HCT116 (cell line): ENCODE measurements at regions not wholly inside any gene's neighbourhood (a gene's known extent, or its start where the extent isn't known, plus 50 kb on each side); places are given as distances from the start of the nearest gene placed in this dataset.

Source experiments
- ATAC-seq: fragments of 200-7000 bp; cut with Tn5 transposase; 2 replicates; pipeline ENCODE4 v1.9.1; 2020; ENCODE audit warnings: mild to moderate bottlenecking, moderate library complexity
- BruUV-seq: library from RNA; stranded (reverse); fragments of 400-500 nt; replicated peaks from 2 replicates; lab custom pipeline; 2021; lab: Mats Ljungman, UMichigan
- CTCF ChIA-PET: fragments of 300-600 bp; sonication (Branson Sonifier 250); formaldehyde crosslinking; loops from one replicate; lab custom pipeline; 2021; ENCODE audit warnings: antibody characterized with exemption; lab: Charles Lee
- POLR2A ChIA-PET: fragments of 300-600, 350-600 bp; sonication (Branson Sonifier 250); formaldehyde crosslinking; loops from one replicate; lab custom pipeline; 2021; ENCODE audit warnings: antibody characterized with exemption; lab: Charles Lee
- RAD21 ChIA-PET, 2 experiments: fragments of 300-600 bp; sonication (Branson Sonifier 250); formaldehyde crosslinking; loops; one replicate each; lab custom pipeline; 2023; ENCODE audit warnings: low total read pairs in 2 of 2; ENCODE audit not compliant: uncharacterized antibody in 2 of 2, unreplicated experiment in 2 of 2, low non-redundant PET in 1 of 2; lab: Charles Lee
- DNase-seq: peaks from one replicate; pipeline ENCODE4 v3.0.0-alpha.2; 2010; ENCODE audit warnings: low read depth, low spot score
- H2AFZ ChIP-seq: fragments of 200-600 bp; shearing (Covaris generic), sonication (generic); 2 replicates; pipeline ENCODE4 v1.6.1; 2017; ENCODE audit warnings: low read depth, mixed run types, mixed read lengths, antibody characterized with exemption, low read length; ENCODE audit not compliant: poor library complexity, severe bottlenecking
- H3K27ac ChIP-seq: 2 replicates; pipeline ENCODE4 v1.5.1; 2012; ENCODE audit warnings: low read depth, low read length
- H3K27me3 ChIP-seq: fragments of 200-600 bp; sonication (generic); 2 replicates; pipeline ENCODE4 v1.6.1; 2016; ENCODE audit warnings: mixed run types, low read length, mixed read lengths; ENCODE audit not compliant: insufficient read depth
- H3K36me3 ChIP-seq, 2 experiments: fragments of 200-500 bp in 1 of 2; fragments of 200-600 bp in 1 of 2; sonication (Bioruptor generic) in 1 of 2; sonication (generic) in 1 of 2; 2 replicates each; pipeline versions ENCODE4 v1.5.1 to v1.6.1; 2014 to 2016; ENCODE audit warnings: low read length in 2 of 2, inconsistent platforms in 1 of 2, mixed read lengths in 1 of 2, mixed run types in 1 of 2; ENCODE audit not compliant: insufficient read depth in 2 of 2, control insufficient read depth in 1 of 2
- H3K4me1 ChIP-seq, 2 experiments: fragments of 200-600 bp in 1 of 2; sonication (generic) in 1 of 2; 2 replicates each; pipeline versions ENCODE4 v1.5.1 to v1.6.1; 2012 to 2017; ENCODE audit warnings: low read length in 2 of 2, inconsistent platforms in 1 of 2, mild to moderate bottlenecking in 1 of 2, mixed read lengths in 1 of 2, mixed run types in 1 of 2, moderate library complexity in 1 of 2; ENCODE audit not compliant: insufficient read depth in 2 of 2, control insufficient read depth in 1 of 2
- H3K4me2 ChIP-seq: fragments of 200-600 bp; sonication (generic); 2 replicates; pipeline ENCODE4 v1.6.1; 2017; ENCODE audit warnings: mixed run types, low read length, mixed read lengths
- H3K4me3 ChIP-seq, 2 experiments: fragments of 200-600 bp in 1 of 2; sonication (generic) in 1 of 2; replicated peaks in 1 of 2; 2 replicates each; pipeline ENCODE4 v1.5.1; 2011 to 2016; ENCODE audit warnings: low read length in 2 of 2, control low read depth in 1 of 2, low read depth in 1 of 2, mild to moderate bottlenecking in 1 of 2, mixed read lengths in 1 of 2, mixed run types in 1 of 2
- H3K79me2 ChIP-seq: fragments of 200-600 bp; sonication (generic); 2 replicates; pipeline ENCODE4 v1.6.1; 2017; ENCODE audit warnings: mild to moderate bottlenecking, mixed run types, low read length, moderate library complexity, mixed read lengths; ENCODE audit not compliant: insufficient read depth
- H3K9ac ChIP-seq: fragments of 200-600 bp; sonication (generic); 2 replicates; pipeline ENCODE4 v1.6.1; 2016; ENCODE audit warnings: low read length, mixed read lengths
- H3K9me2 ChIP-seq: fragments of 200-600 bp; sonication (generic), shearing (Covaris generic); 2 replicates; pipeline ENCODE4 v1.6.1; 2017; ENCODE audit warnings: mixed run types, mild to moderate bottlenecking, moderate library complexity; ENCODE audit not compliant: insufficient read depth
- H3K9me3 ChIP-seq, 2 experiments: fragments of 200-500 bp in 1 of 2; fragments of 200-600 bp in 1 of 2; sonication (Bioruptor generic) in 1 of 2; sonication (generic) in 1 of 2; 2 replicates each; pipeline ENCODE4 v1.6.1; 2014 to 2017; ENCODE audit warnings: low read length in 2 of 2, mixed read lengths in 2 of 2, inconsistent platforms in 1 of 2, low read depth in 1 of 2, mild to moderate bottlenecking in 1 of 2, mixed run types in 1 of 2, moderate library complexity in 1 of 2; ENCODE audit not compliant: control insufficient read depth in 1 of 2, insufficient read depth in 1 of 2
- H4K20me1 ChIP-seq: fragments of 200-600 bp; sonication (generic), shearing (Covaris generic); 2 replicates; pipeline ENCODE4 v1.6.1; 2017; ENCODE audit warnings: mixed run types, mild to moderate bottlenecking, moderate library complexity; ENCODE audit not compliant: insufficient read depth
- EZH2phosphoT487 ChIP-seq: fragments of 200-600 bp; IDR thresholded peaks from 2 replicates; pipeline ENCODE4 v1.6.1; 2018; ENCODE audit warnings: antibody characterized with exemption, borderline replicate concordance
- FOSL1 ChIP-seq: IDR thresholded peaks from 2 replicates; pipeline ENCODE4 v1.6.1; 2012; ENCODE audit warnings: low read depth
- POLR2AphosphoS5 ChIP-seq: IDR thresholded peaks from 2 replicates; pipeline ENCODE4 v1.6.1; 2011; ENCODE audit warnings: mild to moderate bottlenecking, low read depth, low read length, moderate library complexity
- RAD21 ChIP-seq: IDR thresholded peaks from 2 replicates; pipeline ENCODE4 v1.6.1; 2012; ENCODE audit warnings: low read depth, mild to moderate bottlenecking
- SIN3A ChIP-seq: IDR thresholded peaks from 2 replicates; pipeline ENCODE4 v1.6.1; 2012; ENCODE audit warnings: low read depth
- TCF7L2 ChIP-seq: IDR thresholded peaks from 2 replicates; pipeline ENCODE4 v1.7.0; 2011; ENCODE audit warnings: borderline replicate concordance, inconsistent platforms; ENCODE audit not compliant: insufficient read depth, insufficient read length; ENCODE audit errors: extremely low read depth
- YY1 ChIP-seq: IDR thresholded peaks from 2 replicates; pipeline ENCODE4 v1.6.1; 2011; ENCODE audit warnings: low read length, low read depth, moderate library complexity, mild to moderate bottlenecking; ENCODE audit not compliant: insufficient replicate concordance; ENCODE audit errors: extremely low read depth
- ZBTB33 ChIP-seq: IDR thresholded peaks from 2 replicates; pipeline ENCODE4 v1.6.1; 2011; ENCODE audit warnings: mild to moderate bottlenecking, low read length, moderate library complexity; ENCODE audit not compliant: insufficient replicate concordance; ENCODE audit errors: extremely low read depth
- intact Hi-C: fragments of 100-400 bp; cut with micrococcal nuclease; formaldehyde crosslinking; loops from 2 replicates; pipeline ENCODE4 v1.10.0; 2022
- TF ChIP-seq, protein P1 (sequence below), 3 experiments: fragments of 200-600 bp in 1 of 3; sonication (generic) in 1 of 3; IDR thresholded peaks in 2 of 3; conservative IDR thresholded peaks in 1 of 3; 2 replicates each; pipeline ENCODE4 v1.5.1; 2012 to 2017; ENCODE audit warnings: low read depth in 2 of 3, low read length in 2 of 3, antibody characterized with exemption in 1 of 3, borderline replicate concordance in 1 of 3, control low read depth in 1 of 3, mild to moderate bottlenecking in 1 of 3, mixed read lengths in 1 of 3, mixed run types in 1 of 3, moderate library complexity in 1 of 3; ENCODE audit not compliant: insufficient read depth in 1 of 3
- TF ChIP-seq, protein P2 (sequence below): IDR thresholded peaks from 2 replicates; pipeline ENCODE4 v1.6.1; 2012; ENCODE audit warnings: low read depth

DNA sequence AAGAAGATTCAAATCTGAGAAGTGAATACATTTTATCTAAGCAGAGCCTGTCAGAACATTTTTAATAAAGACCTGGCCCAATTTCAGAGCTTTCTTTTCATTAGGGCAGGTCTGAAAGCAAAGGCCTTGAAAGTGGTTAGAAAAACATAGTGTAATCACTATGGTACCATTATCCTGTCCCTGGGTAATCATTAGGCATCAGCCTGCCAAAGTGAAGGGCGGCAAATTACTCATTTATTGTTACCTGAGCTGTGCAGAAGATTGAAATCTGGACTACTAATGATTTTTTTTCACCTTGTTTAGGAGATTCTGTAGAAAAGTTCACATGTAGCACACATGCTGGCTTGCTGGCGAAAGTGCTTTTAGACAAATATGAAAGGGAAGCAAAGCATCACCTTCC lies 92.6 kb upstream of the PRKD1 start:
- TF ChIP-seq ZBTB33 (no peak), EZH2phosphoT487 (no peak), SIN3A (no peak), TCF7L2 (no peak), FOSL1 (no peak), RAD21 (no peak), YY1 (no peak), POLR2AphosphoS5 (no peak)
- TF ChIP-seq, protein P1, sequence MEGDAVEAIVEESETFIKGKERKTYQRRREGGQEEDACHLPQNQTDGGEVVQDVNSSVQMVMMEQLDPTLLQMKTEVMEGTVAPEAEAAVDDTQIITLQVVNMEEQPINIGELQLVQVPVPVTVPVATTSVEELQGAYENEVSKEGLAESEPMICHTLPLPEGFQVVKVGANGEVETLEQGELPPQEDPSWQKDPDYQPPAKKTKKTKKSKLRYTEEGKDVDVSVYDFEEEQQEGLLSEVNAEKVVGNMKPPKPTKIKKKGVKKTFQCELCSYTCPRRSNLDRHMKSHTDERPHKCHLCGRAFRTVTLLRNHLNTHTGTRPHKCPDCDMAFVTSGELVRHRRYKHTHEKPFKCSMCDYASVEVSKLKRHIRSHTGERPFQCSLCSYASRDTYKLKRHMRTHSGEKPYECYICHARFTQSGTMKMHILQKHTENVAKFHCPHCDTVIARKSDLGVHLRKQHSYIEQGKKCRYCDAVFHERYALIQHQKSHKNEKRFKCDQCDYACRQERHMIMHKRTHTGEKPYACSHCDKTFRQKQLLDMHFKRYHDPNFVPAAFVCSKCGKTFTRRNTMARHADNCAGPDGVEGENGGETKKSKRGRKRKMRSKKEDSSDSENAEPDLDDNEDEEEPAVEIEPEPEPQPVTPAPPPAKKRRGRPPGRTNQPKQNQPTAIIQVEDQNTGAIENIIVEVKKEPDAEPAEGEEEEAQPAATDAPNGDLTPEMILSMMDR (IDR thresholded peaks at IDR 0.05 in 2 of 3, conservative IDR thresholded peaks at IDR 0.05 in 1 of 3; ENCODE audit: borderline replicate concordance in 1 of 3, insufficient read depth in 1 of 3, low read depth in 2 of 3, low read length in 2 of 3), result no peak
- TF ChIP-seq, protein P2, sequence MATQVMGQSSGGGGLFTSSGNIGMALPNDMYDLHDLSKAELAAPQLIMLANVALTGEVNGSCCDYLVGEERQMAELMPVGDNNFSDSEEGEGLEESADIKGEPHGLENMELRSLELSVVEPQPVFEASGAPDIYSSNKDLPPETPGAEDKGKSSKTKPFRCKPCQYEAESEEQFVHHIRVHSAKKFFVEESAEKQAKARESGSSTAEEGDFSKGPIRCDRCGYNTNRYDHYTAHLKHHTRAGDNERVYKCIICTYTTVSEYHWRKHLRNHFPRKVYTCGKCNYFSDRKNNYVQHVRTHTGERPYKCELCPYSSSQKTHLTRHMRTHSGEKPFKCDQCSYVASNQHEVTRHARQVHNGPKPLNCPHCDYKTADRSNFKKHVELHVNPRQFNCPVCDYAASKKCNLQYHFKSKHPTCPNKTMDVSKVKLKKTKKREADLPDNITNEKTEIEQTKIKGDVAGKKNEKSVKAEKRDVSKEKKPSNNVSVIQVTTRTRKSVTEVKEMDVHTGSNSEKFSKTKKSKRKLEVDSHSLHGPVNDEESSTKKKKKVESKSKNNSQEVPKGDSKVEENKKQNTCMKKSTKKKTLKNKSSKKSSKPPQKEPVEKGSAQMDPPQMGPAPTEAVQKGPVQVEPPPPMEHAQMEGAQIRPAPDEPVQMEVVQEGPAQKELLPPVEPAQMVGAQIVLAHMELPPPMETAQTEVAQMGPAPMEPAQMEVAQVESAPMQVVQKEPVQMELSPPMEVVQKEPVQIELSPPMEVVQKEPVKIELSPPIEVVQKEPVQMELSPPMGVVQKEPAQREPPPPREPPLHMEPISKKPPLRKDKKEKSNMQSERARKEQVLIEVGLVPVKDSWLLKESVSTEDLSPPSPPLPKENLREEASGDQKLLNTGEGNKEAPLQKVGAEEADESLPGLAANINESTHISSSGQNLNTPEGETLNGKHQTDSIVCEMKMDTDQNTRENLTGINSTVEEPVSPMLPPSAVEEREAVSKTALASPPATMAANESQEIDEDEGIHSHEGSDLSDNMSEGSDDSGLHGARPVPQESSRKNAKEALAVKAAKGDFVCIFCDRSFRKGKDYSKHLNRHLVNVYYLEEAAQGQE, result no peak
- RAD21 ChIA-PET, result no interaction called here
- no TSS peak for BruUV-seq
- Histone ChIP-seq H4K20me1 (no peaks in the 10 kb centered on the region), H3K36me3 (no peaks in the 10 kb centered on the region), H3K4me3 (no peak overlapping the region), H3K27me3 (no peaks in the 10 kb centered on the region), H3K4me1 (no peaks in the 10 kb centered on the region), H3K9me2 (no peaks in the 10 kb centered on the region), H3K9ac (no peak overlapping the region), H3K79me2 (no peaks in the 10 kb centered on the region), H3K9me3 (peaks cover 8 to 13% of the 10 kb centered on the region in 2 experiments; a peak in 2 of 4 replicates), H3K4me2 (no peak overlapping the region), H3K27ac (no peak overlapping the region), H2AFZ (no peak overlapping the region)
- intact Hi-C loops, result no loop called here
- POLR2A ChIA-PET, result no interaction called here
- no peak for ATAC-seq
- CTCF ChIA-PET, result no interaction called here
- DNase-seq, result no peak
